Activated CD8-positive, alpha-beta T cell treated with anti-CD3 and anti-CD28 coated beads for 36 hours (primary cell): ENCODE measurements at regions not wholly inside any gene's neighbourhood (a gene's known extent, or its start where the extent isn't known, plus 50 kb on each side); places are given as distances from the start of the nearest gene placed in this dataset.

Experiments used
- ATAC-seq: fragments of 200-7000 bp; cut with Tn5 transposase; one replicate; pipeline ENCODE4 v1.10.0; 2021; ENCODE audit warnings: mild to moderate bottlenecking, moderate library complexity
- CTCF ChIA-PET: fragments of 350-600 bp; sonication (Branson Sonifier 250); formaldehyde crosslinking; loops from one replicate; lab custom pipeline; 2021; ENCODE audit warnings: antibody characterized with exemption; lab: Charles Lee
- POLR2A ChIA-PET: fragments of 350-600 bp; sonication (Branson Sonifier 250); formaldehyde crosslinking; loops from one replicate; lab custom pipeline; 2021; ENCODE audit warnings: antibody characterized with exemption; lab: Charles Lee
- DNase-seq: peaks from one replicate; pipeline ENCODE4 v3.0.0-alpha.2; 2020
- H3K27ac Mint-ChIP-seq: one replicate; pipeline ENCODE4 v1.8.0; 2021; ENCODE audit warnings: mild to moderate bottlenecking, mixed read lengths
- H3K27me3 Mint-ChIP-seq: one replicate; pipeline ENCODE4 v1.8.0; 2021; ENCODE audit warnings: mixed read lengths
- H3K36me3 Mint-ChIP-seq: one replicate; pipeline ENCODE4 v1.8.0; 2021; ENCODE audit warnings: low read depth, mixed read lengths
- H3K4me1 Mint-ChIP-seq: one replicate; pipeline ENCODE4 v1.8.0; 2021; ENCODE audit warnings: low read depth, mixed read lengths
- H3K4me3 Mint-ChIP-seq: one replicate; pipeline ENCODE4 v1.8.0; 2021; ENCODE audit warnings: mild to moderate bottlenecking, moderate library complexity, mixed read lengths
- H3K9me3 Mint-ChIP-seq: one replicate; pipeline ENCODE4 v1.8.0; 2021; ENCODE audit warnings: mixed read lengths
- intact Hi-C: fragments of 100-400 bp; cut with micrococcal nuclease; formaldehyde crosslinking; loops from one replicate; pipeline ENCODE4 v1.10.0; 2022
- TF ChIP-seq, protein P1 (sequence below): fragments of 200-600 bp; IDR thresholded peaks from one replicate; pipeline ENCODE4 v1.8.0; 2022; ENCODE audit warnings: antibody characterized with exemption, mild to moderate bottlenecking

DNA sequence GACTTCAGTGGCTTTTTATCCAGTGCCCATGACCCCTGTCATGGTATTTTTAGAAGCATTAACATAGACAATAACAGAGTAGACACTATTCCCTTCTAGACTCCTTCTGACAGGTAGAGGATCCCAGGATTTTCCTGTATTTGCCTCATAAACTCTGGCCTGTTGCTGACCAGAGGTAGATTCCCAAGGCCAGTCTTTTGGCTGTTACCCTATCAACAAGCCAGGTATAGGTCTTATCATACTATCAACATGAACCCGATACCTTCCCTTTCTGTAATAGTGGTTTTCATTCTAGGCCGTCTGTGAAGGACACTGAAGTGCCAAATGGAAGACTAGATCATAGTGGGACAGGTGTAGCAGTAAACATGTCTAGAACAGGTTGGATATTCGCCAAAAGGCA lies 76.2 kb upstream of the CHRDL1 start:
- Mint-ChIP-seq H3K4me3 (no peak overlapping the region), H3K4me1 (no peaks in the 10 kb centered on the region), H3K27ac (no peak overlapping the region), H3K36me3 (no peaks in the 10 kb centered on the region), H3K9me3 (no peaks in the 10 kb centered on the region), H3K27me3 (no peaks in the 10 kb centered on the region)
- CTCF ChIA-PET = interaction anchor here (1.0 kb wide), 1 partner anchor 13 kb away, joined by 3 read pairs; no protein-coding TSS in a partner anchor
- POLR2A ChIA-PET = no interaction called here
- DNase-seq (no peak), ATAC-seq (no peak)
- intact Hi-C loops = no loop called here
- TF ChIP-seq, protein P1, sequence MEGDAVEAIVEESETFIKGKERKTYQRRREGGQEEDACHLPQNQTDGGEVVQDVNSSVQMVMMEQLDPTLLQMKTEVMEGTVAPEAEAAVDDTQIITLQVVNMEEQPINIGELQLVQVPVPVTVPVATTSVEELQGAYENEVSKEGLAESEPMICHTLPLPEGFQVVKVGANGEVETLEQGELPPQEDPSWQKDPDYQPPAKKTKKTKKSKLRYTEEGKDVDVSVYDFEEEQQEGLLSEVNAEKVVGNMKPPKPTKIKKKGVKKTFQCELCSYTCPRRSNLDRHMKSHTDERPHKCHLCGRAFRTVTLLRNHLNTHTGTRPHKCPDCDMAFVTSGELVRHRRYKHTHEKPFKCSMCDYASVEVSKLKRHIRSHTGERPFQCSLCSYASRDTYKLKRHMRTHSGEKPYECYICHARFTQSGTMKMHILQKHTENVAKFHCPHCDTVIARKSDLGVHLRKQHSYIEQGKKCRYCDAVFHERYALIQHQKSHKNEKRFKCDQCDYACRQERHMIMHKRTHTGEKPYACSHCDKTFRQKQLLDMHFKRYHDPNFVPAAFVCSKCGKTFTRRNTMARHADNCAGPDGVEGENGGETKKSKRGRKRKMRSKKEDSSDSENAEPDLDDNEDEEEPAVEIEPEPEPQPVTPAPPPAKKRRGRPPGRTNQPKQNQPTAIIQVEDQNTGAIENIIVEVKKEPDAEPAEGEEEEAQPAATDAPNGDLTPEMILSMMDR = no peak

DNA sequence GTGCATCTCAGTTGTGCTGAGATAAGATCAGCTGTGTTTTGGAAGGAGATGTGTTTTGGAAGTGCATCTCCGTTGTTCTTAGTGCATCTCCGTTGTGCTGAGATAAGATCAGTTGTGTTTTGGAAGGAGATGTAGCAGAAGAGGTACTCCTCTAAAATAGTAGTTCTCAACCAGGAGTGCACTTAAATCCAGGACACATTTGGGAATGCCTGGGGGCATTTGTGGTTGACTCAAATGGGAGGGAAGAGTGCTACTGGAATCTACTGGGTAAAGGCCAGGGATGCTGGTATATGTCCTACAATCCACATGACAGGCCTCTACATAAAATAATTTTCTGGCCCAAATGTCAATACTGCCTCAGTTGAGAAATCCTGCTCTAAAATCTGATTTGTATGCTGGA lies 70.8 kb upstream of the CHRDL1 start:
- Mint-ChIP-seq H3K4me1 (no peaks in the 10 kb centered on the region), H3K9me3 (no peaks in the 10 kb centered on the region), H3K27ac (no peak overlapping the region), H3K4me3 (no peak overlapping the region), H3K27me3 (peaks cover 2% of the 10 kb centered on the region), H3K36me3 (no peaks in the 10 kb centered on the region)
- no peak for ATAC-seq
- POLR2A ChIA-PET = no interaction called here
- CTCF ChIA-PET = no interaction called here
- TF ChIP-seq, protein P1 = no peak
- intact Hi-C loops = no loop called here
- no peak for DNase-seq

DNA sequence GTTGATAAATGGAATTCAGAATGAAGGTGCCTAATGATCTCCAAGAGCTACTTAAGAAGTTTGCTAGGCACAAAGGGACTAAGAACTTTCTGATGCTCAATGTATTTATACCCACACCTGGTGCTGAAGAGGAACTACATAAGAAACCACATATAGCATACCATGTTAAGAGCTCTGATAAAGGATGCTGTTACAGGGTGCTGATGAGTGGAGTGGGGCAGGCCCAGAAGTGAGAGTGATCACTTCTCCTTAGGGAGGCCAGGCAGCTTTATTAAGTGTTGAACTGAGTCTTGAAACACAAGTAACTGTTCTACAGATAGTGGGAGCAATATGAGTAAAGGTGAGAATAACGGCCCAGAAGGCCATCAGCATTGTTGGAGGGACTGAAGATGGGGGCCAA lies 68.3 kb upstream of the CHRDL1 start:
- peaks cover 2% of the 10 kb centered on the region for H3K27me3 Mint-ChIP-seq
- no peak overlapping the region for H3K27ac Mint-ChIP-seq
- ChIA-PET CTCF (interaction anchor here (0.9 to 1.1 kb wide), 2 partner anchors 10 to 17 kb away, joined by 3 read pairs; no protein-coding TSS in a partner anchor), POLR2A (no interaction called here)
- H3K36me3 Mint-ChIP-seq = no peaks in the 10 kb centered on the region
- no peaks in the 10 kb centered on the region for H3K9me3 Mint-ChIP-seq
- TF ChIP-seq, protein P1 = no peak
- no peaks in the 10 kb centered on the region for H3K4me1 Mint-ChIP-seq
- no peak overlapping the region for H3K4me3 Mint-ChIP-seq
- ATAC-seq = no peak
- DNase-seq = no peak
- intact Hi-C loops = no loop called here

DNA sequence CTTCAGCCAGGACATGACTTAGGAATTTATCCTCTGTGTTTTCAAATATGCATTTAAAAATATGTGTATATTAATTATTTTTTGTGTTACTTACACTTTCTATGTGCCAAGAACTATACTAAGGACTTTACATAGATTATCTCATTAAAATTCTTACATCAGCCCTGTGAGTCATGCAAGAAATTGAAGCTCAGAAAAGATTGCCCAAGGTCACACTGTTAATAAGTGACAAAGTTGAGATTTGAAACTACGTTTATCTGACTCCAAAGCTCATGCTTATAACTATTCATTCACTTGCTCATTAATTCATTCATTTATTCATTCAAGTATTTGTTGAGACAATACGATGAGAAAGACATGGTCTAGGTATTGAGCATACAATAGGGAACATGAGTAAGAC lies 62.9 kb upstream of the CHRDL1 start:
- ChIA-PET POLR2A (no interaction called here), CTCF (interaction anchor here (1.3 to 1.6 kb wide), 2 partner anchors 12 to 13 kb away, joined by 3 to 6 read pairs; no protein-coding TSS in a partner anchor)
- H3K36me3 Mint-ChIP-seq = no peaks in the 10 kb centered on the region
- TF ChIP-seq, protein P1 = no peak
- ATAC-seq (no peak), DNase-seq (no peak)
- peaks cover 4% of the 10 kb centered on the region for H3K27me3 Mint-ChIP-seq
- H3K27ac Mint-ChIP-seq = no peak overlapping the region
- H3K9me3 Mint-ChIP-seq = no peaks in the 10 kb centered on the region
- H3K4me3 Mint-ChIP-seq = no peak overlapping the region
- no peaks in the 10 kb centered on the region for H3K4me1 Mint-ChIP-seq
- intact Hi-C loops = no loop called here

DNA sequence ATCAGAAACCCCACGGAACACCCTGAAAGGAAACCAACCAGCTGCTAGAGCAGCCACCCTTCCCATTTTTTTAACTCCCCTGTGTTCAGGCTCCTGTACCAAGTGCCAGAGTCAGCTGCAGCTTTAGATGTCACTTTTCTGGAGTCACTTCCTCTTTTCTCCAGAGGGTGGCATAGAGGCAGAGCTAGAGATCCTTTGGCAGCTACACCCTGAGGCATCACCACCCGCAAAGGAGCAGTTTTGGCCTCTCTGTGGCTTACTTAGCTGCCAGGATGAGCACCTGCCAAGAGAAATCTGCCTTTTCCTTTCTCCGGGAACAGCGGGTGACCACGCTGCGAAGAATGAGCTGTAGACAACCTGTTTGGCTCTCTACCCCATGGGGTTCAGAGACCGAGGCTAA lies 58.0 kb upstream of the CHRDL1 start:
- peaks cover 4% of the 10 kb centered on the region for H3K27me3 Mint-ChIP-seq

More for the DNA sequence above, 58.0 kb upstream of the CHRDL1 start:
- DNase-seq (peak; percentile 1), ATAC-seq (no peak)
- no peaks in the 10 kb centered on the region for H3K9me3 Mint-ChIP-seq
- intact Hi-C loops = loop anchor here (5.0 kb wide), 1 partner anchor 389 kb away; no protein-coding TSS in a partner anchor
- H3K4me1 Mint-ChIP-seq = no peaks in the 10 kb centered on the region
- no peaks in the 10 kb centered on the region for H3K36me3 Mint-ChIP-seq
- no peak overlapping the region for H3K27ac Mint-ChIP-seq
- TF ChIP-seq, protein P1 = no peak
- POLR2A ChIA-PET = no interaction called here
- CTCF ChIA-PET = interaction anchor here (0.9 to 1.7 kb wide), 6 partner anchors 10 to 391 kb away, joined by 3 to 6 read pairs (median 4); no protein-coding TSS in a partner anchor
- no peak overlapping the region for H3K4me3 Mint-ChIP-seq
